ENCODE measurements at regions not wholly inside any gene's neighbourhood (a gene's known extent, or its start where the extent isn't known, plus 50 kb on each side); places are given as distances from the start of the nearest gene placed in this dataset.

- TF ChIP-seq, protein P1, sequence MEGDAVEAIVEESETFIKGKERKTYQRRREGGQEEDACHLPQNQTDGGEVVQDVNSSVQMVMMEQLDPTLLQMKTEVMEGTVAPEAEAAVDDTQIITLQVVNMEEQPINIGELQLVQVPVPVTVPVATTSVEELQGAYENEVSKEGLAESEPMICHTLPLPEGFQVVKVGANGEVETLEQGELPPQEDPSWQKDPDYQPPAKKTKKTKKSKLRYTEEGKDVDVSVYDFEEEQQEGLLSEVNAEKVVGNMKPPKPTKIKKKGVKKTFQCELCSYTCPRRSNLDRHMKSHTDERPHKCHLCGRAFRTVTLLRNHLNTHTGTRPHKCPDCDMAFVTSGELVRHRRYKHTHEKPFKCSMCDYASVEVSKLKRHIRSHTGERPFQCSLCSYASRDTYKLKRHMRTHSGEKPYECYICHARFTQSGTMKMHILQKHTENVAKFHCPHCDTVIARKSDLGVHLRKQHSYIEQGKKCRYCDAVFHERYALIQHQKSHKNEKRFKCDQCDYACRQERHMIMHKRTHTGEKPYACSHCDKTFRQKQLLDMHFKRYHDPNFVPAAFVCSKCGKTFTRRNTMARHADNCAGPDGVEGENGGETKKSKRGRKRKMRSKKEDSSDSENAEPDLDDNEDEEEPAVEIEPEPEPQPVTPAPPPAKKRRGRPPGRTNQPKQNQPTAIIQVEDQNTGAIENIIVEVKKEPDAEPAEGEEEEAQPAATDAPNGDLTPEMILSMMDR (IDR thresholded peaks at IDR 0.05): no peak
- no peak for TF ChIP-seq POLR2A (IDR thresholded peaks at IDR 0.05)
These were observed 206.9 kb upstream of the KLF14 start for GRCh38 chr7:130940907-130941306.
